HG03045 (cell line): ENCODE measurements at regions not wholly inside any gene's neighbourhood (a gene's known extent, or its start where the extent isn't known, plus 50 kb on each side); places are given as distances from the start of the nearest gene placed in this dataset.

ENCODE experiments used
- ATAC-seq: cut with Tn5 transposase; IDR thresholded peaks from one replicate; pipeline ENCODE4 v1.9.1; 2021; ENCODE audit warnings: mild to moderate bottlenecking, moderate library complexity; ENCODE audit not compliant: unreplicated experiment

DNA sequence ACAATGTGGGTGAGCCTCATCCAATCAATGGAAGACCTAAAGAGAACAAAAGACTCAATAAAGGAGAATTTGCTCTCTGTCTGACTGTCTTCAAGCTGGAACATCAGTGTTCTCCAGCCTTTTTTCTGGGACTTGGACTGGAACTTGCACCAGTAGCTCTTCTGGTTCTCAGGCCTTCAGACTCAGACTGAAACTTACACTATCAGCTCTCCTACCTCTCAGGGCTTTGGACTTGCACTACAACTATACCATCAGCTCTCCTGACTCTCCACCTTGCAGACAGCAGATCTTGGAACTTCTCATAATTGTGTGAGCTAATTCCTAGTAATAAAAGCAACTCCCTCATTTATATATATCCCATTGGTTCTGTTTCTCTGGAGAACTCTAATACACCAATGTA, 185.9 kb downstream of the SMIM20 start:
- ATAC-seq = no peak

DNA sequence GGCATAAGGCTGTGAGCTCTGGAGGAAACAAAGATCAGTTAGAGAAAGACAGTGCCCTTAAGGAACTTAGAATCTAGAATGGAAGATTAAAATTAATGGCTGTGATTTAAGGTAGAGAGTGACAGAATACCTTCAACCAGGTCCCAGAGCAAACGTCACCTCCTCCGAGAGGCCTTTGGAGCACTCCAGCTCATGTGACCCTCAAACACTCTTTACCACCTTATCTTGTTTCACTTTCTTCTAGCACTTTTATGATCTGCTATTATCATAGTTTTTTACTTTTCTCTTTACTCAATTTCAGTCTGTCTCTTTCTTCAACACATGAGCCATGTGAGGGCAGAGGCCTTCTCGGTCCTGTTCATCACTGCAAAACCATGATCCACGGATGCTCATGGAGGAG, 187.0 kb downstream of the SMIM20 start:
- ATAC-seq = no peak

DNA sequence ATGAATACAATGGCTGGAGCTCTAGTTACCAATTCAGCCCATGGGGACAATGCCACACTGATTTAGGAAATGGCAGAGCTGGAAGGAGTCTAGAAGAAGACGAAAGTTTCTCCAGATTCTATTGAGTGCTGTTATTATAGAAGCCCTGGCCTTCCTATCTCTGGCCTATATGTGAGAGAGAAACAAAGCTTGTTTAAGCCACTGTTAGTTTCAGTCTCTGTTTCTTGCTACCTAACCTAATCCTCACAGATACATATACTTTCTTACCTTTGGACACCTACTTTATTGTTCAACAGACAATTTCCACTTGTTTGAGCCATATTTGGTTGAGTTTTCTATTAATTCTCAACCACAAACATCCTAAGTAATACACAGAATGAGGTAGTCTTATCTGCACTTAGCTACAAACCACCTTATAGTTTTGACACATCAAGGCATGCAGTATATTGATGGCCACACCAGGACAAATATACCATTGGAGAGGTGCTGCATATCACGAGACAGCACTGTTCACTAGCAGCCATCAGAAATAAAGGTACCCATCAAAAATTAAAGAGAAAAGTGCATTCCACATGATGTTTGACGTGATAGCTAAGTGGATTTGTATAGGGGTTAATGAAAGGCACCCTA, 190.2 kb downstream of the SMIM20 start:
- ATAC-seq = peak; percentile 62

DNA sequence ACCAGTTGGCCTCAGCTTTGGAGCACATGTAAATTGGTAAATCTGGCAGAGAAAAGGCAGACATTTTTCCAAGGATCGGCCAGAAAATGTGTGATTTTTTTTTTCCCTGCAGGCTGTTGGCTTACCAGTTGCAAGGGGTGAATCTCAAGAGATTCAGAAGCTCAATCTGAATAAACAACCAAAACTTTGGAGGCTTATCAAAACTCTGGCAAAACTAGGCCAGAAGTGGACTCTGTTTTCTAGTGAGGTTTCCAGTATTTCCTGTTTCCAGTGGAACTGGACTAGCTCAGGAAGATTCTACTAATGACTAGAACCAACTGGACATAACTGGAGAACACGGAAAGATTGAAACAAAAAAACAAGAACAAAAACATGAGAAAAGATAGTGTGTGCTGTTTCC, 191.3 kb downstream of the SMIM20 start:
- ATAC-seq = no peak

DNA sequence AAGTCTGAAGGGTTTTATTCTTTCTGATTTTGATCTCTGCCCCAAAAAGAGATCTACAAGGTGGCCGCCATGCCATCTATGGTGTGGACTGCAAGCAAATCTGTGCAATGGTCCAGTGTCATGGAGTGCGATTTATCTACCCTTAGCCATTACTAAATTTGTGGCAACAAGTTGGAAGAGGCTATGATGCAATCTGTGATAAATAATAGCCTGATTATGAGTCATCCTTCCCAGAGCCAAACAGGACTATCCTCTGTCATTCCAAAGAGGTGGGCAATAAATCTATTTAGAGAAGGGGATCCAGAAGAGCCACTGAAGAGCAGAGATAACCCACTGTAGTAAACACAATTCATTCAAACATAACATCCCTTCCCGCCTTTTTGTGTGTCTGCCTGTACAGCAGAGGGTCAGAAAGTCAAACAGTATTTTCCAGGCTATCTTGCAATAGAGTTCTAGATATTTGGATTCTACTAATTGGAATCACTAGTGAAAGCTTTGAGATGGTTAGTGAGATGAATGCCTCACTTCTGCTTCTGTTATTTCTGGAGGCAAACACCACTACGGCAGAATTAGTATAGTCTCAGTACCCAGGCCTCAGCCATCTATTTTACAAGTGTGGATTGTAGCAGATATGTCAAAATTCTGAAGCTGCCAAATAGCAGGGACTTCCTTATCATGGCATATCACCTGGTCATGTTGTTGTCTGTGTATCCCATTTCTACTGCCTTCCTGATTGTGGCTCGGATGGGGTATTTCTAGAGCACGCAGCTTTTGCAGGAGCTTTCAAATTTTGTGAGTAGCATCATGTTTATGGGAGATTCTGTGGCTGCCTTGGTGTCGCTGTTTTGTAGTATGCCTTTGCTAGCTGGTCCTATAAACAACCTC, 192.0 kb downstream of the SMIM20 start:
- ATAC-seq = no peak

DNA sequence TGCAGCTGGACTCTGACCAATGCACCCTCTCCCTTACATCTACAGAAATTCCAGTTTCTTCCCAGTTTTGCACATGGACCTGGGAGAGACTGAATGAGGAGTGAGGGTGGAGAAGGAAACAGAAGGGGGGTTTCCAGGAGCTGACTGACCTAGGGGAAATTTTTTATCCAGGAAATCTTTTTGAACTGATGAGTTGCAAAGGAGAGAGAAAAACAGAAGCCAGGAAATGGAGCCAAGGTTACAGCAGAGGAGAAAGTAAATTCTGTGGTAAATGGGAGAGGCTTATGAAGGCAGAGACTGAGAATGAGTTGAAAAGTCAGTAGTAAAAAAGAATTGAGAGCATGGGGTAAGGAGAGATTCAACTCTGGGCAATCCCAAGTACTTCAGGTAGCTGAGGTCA, 192.8 kb downstream of the SMIM20 start:
- ATAC-seq = no peak

DNA sequence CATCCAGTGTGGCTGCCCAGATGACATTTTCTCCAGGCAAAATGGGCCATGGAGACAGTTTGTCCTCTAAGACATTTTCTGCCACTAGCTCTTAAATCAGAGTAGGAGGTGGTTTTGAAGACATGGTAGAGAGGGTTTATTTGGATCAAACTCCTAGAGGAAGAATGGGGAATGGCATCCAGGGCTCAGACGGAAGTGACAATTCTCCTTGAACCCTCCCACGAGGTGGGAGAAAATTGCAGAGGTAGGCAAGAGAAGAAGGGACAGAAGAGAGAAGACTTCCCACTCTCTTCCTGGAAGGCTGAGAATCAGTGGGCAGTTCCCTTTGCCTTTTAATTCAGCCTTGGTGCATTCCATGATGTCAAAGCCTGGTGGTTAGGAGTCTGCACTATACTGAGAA, 194.0 kb downstream of the SMIM20 start:
- no peak for ATAC-seq

DNA sequence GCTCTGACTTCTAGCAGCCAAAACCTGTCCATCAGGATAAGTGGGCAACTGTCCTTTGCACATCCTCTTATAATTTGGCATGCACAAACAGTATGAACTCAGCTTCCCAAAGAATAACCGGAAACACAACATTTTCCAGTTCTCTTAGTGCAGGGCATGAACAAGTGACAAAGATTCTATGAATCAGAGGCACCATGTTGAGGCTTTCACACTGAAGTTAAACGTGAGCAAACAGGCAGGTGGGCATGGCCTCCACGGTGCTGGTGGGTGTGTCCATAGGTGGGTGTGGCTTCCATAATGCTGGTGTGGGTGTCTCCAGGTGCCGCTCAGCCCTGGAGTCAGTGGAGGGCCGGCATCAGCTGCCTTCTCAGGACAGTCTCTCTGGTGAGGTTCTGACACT, 196.5 kb downstream of the SMIM20 start:
- no peak for ATAC-seq

DNA sequence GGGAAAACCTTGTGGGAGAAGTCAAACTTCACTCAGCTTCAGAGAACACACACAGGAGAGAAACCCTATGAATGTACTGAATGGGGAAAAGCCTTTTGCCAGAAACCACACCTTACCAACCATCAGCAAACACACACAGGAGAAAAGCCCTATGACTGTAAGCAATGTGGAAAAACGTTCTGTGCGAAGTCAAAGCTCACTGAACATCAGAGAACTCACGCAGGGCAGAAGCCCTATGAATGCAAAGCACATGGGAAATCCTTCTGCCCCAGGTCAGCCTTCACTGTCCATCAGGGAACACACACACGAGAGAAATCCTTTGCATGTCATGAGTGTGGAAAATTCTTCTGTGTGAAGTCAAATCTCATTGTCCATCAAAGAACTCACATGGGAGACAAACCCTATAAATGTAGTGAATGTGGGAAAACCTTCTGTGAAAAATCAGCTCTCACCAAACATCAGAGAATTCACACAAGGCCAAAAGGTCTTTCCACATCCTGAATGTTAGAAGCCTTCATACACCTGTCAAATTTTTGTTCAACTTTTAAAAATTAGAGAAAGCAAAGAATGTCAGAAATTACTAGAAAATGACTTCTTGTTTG, 199.4 kb downstream of the SMIM20 start:
- ATAC-seq = no peak

DNA sequence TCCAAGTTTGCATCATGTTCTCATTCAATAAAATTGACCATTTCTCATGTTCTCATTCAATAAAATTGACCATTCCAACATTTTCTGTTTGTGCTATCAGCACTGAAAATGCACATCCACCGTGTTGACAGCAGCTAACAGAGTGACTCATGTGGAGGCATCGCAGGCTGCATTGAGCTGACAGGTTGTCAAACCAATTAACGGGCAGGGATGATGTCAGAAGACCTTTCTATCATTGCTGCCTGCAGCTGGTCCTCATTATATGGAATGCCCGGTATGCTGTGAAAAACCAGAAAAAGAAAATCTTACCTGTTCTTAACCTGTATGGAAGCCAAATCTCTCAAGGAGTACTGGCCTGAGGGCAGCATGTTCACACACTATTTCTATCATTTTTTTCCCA, 202.0 kb downstream of the SMIM20 start:
- no peak for ATAC-seq

DNA sequence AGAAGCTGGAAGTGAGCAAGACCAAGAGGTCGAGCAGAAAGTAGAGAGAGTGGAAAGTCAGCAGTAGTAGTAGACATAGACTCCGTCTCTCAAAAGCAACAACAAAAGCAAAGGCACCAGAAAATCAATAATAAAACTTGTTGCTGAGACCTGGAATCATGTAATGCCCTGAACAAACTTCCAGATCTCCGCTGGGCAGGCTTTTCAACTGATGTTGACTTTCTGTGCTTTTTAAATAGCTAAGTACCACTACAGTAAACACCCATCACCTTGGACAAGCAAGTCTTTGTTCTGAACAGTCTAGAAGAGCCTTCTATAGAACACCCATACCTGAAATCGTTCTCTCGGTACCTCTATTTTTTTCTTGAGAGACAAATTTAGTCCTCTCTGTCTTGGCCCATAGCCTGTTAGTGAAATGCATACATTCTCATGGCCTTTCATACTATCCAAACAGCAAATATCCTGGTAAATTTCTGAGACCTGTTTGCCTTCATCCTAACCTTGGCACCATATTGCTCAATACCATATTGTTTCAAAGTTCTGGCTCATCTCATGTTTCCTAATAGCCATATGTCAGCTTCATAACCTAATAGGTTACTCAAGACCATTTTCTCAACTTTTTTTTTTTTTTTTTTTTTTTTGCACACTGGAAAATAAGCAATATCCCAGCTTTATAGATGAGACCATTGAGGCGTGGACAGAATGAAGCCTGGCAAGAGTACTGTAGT, 200.6 kb upstream of the RBPJ start:
- ATAC-seq = no peak

DNA sequence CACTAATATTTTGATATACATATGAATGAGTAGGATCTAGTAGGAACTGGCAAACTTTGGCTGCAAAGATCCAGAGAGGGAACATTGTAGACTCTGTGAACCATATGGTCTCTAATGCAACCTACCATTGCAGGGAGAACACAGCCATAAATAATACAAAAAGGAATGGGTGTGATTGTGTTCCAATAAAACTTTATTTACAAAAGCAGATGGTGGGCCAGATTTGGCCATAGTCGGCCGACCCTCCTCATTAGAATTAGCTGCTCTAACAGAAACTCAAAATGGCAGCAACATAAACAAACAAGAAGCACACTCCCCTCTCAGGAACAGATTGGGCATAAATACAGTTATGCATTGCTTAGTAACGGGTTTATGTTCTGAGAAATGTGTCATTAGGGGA, 198.1 kb upstream of the RBPJ start:
- no peak for ATAC-seq

DNA sequence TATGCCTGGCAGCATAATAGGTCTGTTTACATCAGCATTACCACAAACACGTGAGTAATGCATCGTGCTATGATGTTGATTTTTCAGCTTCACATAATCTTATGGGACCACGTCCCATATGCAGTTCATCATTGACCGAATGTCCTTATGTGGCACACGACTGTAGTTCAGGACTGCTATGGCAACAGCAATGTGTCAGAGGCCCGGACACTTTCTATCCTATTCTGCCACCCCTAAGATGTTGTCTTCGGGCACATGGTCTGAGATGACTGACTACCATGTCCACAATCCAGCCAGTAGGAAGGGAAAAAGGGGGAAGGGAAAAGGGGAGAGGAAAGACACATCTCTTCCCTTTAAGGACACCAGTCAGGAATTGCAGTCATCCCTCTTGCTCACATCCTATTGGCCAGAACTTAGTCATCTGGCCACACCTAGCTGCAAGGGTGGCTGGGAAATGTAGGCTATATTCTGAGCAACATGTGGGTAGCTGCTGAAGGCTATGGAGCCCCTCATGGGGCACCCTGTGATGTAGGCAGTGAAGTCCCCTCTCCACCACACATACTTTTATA, 196.0 kb upstream of the RBPJ start:
- no peak for ATAC-seq

DNA sequence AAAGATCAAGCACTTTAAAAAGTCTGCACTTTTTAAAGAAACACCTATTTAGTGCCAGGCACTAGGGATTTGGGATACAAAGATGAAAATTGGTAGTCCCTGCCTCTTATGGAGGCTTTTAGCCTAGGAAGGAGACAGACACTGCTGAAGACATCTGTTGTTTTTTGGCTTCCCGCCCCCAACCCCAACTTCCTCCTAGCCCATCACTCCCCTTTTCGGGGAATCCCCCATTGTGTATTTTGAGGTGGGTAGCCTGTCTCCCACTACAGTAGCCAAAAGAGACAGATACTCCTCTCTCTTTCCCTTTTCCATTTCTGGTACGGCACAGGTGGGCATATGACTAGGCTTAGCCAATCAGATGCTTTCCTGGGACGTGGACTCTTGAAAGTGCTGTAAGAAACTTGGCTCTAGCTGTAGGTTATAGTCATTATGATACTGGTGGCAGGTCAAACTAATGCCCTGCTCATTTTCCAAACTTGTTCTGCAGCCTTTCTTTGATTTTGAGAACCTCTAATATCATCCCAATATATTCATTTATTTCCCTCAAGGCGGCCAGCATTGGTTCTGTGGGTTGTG, 194.6 kb upstream of the RBPJ start:
- peak; percentile 44 for ATAC-seq

DNA sequence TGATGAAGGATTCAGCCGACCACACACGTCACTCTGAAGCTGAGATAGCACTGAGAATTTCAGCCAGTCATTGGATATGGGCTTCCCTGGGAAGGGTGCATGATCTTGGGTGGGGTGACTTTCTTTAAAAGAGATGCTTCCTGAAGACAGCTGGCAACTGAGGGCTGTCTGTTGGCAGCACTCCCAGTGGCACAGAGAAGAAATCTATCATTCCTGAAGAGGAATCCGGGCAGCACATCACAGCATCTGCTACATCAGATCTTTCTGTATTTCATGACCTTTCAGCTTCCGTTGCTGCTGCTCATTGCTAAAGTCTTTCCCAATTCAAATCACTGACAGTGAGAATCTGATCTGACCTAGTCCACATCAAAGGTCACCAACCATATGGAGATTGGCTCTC, 193.8 kb upstream of the RBPJ start:
- ATAC-seq = no peak

DNA sequence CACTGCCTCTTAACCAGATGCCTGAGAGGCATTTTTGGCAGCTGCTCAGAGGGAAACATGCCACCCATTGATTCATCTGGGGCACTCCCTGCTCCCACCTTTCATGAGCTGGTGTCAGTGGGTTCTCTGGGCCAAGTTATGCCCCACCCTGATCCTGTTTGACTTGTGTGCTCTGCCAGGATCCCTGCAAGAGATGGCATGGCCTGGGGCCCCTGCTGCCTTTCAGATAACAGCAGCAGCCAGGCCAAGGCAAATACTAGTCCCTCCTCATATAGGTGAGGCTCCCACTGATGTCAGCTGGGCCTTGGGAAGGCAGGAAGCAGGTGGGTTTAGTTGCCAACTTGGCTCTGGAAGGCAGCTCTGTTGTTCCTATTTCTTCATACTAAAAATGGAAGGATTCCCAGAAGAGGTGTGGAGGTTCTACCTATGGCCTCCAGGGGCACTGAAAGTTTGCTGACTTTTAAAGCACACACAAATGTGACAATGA, 192.9 kb upstream of the RBPJ start:
- no peak for ATAC-seq

DNA sequence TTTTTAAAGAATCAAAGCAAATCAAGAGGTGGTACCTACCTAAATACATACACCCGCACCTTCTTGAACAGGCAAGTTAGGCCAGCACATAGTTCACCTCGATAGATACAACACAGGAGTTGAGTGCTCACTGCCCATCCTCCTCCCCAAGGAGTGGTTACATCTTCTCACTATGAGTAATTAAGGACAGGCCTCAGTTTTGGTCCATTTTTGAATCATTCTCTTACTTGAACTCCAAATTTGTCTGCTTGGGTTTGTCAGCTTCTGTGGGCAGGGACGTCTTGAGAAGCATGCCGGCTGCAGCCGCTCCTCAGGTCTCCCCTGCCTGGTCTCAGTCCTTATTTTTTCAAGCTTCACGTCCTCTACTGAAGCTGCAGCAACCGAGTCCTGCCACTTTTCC, 190.6 kb upstream of the RBPJ start:
- ATAC-seq = peak; percentile 55

DNA sequence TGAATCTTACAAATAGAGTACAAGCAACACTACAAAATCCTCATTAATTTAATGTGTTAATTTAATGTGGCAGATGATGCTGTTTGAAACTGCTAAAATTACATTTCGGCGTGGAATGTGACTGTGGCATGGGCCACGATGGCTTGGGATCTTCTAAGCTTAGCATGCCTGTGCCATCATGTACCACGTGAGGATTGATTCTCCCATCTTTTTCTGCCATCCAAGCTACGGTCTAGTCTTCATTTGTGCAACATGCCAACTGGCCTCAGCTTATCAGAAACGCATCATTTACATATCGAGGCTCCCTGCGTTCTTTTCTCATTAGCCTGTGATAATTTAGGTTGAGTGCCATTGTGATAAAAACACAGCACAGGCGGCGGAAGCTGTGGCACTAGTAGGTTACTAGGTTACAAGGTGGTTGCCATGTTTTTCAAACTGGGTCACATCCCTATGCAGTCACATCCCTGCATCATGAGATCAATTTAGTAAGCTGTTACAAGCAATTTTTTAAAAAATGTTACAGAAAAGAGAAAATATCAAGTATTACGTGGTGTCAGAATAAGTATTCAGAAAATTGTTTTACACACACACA, 189.9 kb upstream of the RBPJ start:
- ATAC-seq = no peak

DNA sequence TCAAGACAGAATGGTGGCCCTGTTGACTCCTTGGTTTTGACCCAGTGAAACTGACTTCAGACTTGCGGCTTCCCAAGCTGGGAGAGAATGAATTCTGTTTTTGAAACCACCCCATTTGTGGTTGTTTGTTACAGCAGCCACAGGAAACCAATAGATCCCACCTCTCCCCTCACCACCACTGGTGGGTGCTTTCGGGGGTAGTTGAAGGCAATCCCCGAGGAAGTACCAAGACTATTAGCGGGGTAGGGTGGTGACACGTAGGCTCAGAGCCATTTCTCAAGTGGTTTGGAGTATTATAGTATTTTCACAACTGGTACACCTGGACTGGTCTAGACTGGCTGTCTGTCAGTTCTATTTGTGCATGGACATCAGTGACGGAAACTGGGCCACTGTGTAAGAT, 189.1 kb upstream of the RBPJ start:
- ATAC-seq = peak; percentile 67

DNA sequence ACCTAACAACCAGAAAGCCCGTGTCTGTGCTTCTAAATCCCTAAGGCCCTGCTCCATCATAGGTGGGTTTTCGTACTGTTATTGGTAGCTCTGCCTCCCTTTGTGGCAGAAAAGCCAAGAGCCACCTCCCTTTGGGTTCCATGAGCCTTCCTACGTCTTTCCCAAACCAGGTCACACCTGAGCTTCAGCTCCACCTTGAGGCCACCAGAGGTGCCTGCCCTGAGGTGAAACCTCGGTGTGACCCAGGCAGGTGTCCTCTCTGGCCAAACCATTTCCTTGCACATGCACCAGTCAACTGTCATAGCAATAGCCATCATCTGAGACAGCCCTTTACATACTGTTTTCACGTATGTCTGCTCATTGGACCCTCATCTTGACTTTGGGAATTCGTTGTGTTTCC, 188.0 kb upstream of the RBPJ start:
- no peak for ATAC-seq
